GM12878 (cell line): ENCODE measurements at regions not wholly inside any gene's neighbourhood (a gene's known extent, or its start where the extent isn't known, plus 50 kb on each side); places are given as distances from the start of the nearest gene placed in this dataset.

ENCODE experiments used
- ATAC-seq: fragments of 200-7000 bp; cut with Tn5 transposase; 3 replicates; pipeline ENCODE4 v1.9.1; 2020; ENCODE audit warnings: mild to moderate bottlenecking, moderate library complexity
- BruUV-seq: library from RNA; stranded (reverse); fragments of 400-500 nt; replicated peaks from 2 replicates; lab custom pipeline; 2021; lab: Mats Ljungman, UMichigan
- CTCF ChIA-PET: fragments of 300-600 bp; sonication (Branson Sonifier 250); formaldehyde crosslinking; extraction: SDS; loops from one replicate; lab custom pipeline; 2021; ENCODE audit warnings: inconsistent platforms; lab: Yijun Ruan, JAX
- POLR2A ChIA-PET: fragments of 350-600 bp; formaldehyde crosslinking; extraction: SDS; loops from one replicate; lab custom pipeline; 2021; ENCODE audit warnings: inconsistent platforms; lab: Charles Lee
- RAD21 ChIA-PET: fragments of 300-600 bp; sonication (Branson Sonifier 250); formaldehyde crosslinking; loops from one replicate; lab custom pipeline; 2023; ENCODE audit warnings: antibody characterized with exemption; ENCODE audit not compliant: unreplicated experiment; lab: Charles Lee
- SMC1A ChIA-PET: fragments of 300-600 bp; sonication (Branson Sonifier 250); formaldehyde crosslinking; loops from one replicate; lab custom pipeline; 2023; ENCODE audit not compliant: unreplicated experiment, uncharacterized antibody; lab: Charles Lee
- DNase-seq: peaks from one replicate; pipeline ENCODE4 v3.0.0-alpha.2; 2011; ENCODE audit warnings: low read depth, low spot score
- FAIRE-seq: peaks from 3 replicates; lab custom pipeline; 2011; peaks lifted over from hg19 to GRCh38; lab: Jason Lieb, UNC
- H2AFZ ChIP-seq: 2 replicates; pipeline ENCODE4 v1.6.0; 2011; ENCODE audit warnings: low read depth, low read length, control low read depth; ENCODE audit not compliant: control insufficient read depth
- H3K27ac ChIP-seq: 2 replicates; pipeline ENCODE4 v1.5.1; 2011; ENCODE audit warnings: control low read depth; ENCODE audit not compliant: control insufficient read depth, insufficient read depth
- H3K27me3 ChIP-seq, 2 experiments: replicated peaks in 1 of 2; 2 replicates each; pipeline versions ENCODE4 v1.6.0 to v1.6.1; 2011; ENCODE audit warnings: low read length in 1 of 2; ENCODE audit not compliant: control insufficient read depth in 2 of 2, insufficient read depth in 2 of 2
- H3K36me3 ChIP-seq, 2 experiments: 2 replicates each; pipeline ENCODE4 v1.5.1; 2011; ENCODE audit warnings: low read length in 1 of 2; ENCODE audit not compliant: control insufficient read depth in 2 of 2, insufficient read depth in 2 of 2
- H3K4me1 ChIP-seq: 2 replicates; pipeline ENCODE4 v1.6.1; 2011; ENCODE audit warnings: mild to moderate bottlenecking, low read length, moderate library complexity, mixed read lengths; ENCODE audit not compliant: control insufficient read depth, insufficient read depth
- H3K4me2 ChIP-seq: 2 replicates; pipeline ENCODE4 v1.6.0; 2011; ENCODE audit warnings: control low read depth; ENCODE audit not compliant: control insufficient read depth, insufficient read depth
- H3K4me3 ChIP-seq: fragments of 200-600 bp; sonication (generic); 2 replicates; pipeline ENCODE4 v1.5.1; 2016
- H3K79me2 ChIP-seq: 2 replicates; pipeline ENCODE4 v1.6.0; 2011; ENCODE audit warnings: low read length; ENCODE audit not compliant: control insufficient read depth, insufficient read depth
- H3K9ac ChIP-seq: 2 replicates; pipeline ENCODE4 v1.8.0; 2011; ENCODE audit warnings: low read length, control low read depth, mixed read lengths; ENCODE audit not compliant: control insufficient read depth, insufficient read depth
- H3K9me3 ChIP-seq: replicated peaks from 3 replicates; pipeline ENCODE4 v1.5.1; 2011; ENCODE audit warnings: mild to moderate bottlenecking, low read length; ENCODE audit not compliant: control insufficient read depth, insufficient read depth
- H4K20me1 ChIP-seq: 2 replicates; pipeline ENCODE4 v1.6.0; 2011; ENCODE audit not compliant: control insufficient read depth, insufficient read depth
- EP300 ChIP-seq, 2 experiments: fragments of 150-350 bp in 1 of 2; IDR thresholded peaks; 2 replicates each; pipeline ENCODE4 v1.6.1; 2011 to 2012; ENCODE audit warnings: low read depth in 2 of 2, low read length in 2 of 2, borderline replicate concordance in 1 of 2, improper control_type of control experiment in 1 of 2, inconsistent platforms in 1 of 2; ENCODE audit not compliant: control insufficient read depth in 1 of 2
- IKZF1 ChIP-seq: fragments of 450-650 bp; conservative IDR thresholded peaks from 2 replicates; pipeline ENCODE4 v1.6.1; 2017; ENCODE audit warnings: antibody characterized with exemption, mild to moderate bottlenecking
- MTA2 ChIP-seq: fragments of 450-650 bp; IDR thresholded peaks from 2 replicates; pipeline ENCODE4 v1.6.1; 2016; ENCODE audit warnings: low read depth, mild to moderate bottlenecking, moderate library complexity
- NR2F1 ChIP-seq: fragments of 450-650 bp; conservative IDR thresholded peaks from 2 replicates; pipeline ENCODE4 v1.6.1; 2017; ENCODE audit warnings: mild to moderate bottlenecking
- PAX5 ChIP-seq: IDR thresholded peaks from 2 replicates; pipeline ENCODE4 v1.6.1; 2011; ENCODE audit warnings: low read depth, low read length, borderline replicate concordance
- RUNX3 ChIP-seq: IDR thresholded peaks from 2 replicates; pipeline ENCODE4 v1.6.1; 2012; ENCODE audit warnings: low read length, inconsistent platforms
- ZNF217 ChIP-seq: fragments of 450-650 bp; IDR thresholded peaks from 2 replicates; pipeline ENCODE4 v1.6.1; 2017; ENCODE audit warnings: antibody characterized with exemption, mild to moderate bottlenecking
- WGBS: methylation state at CpG from one replicate; pipeline ENCODE4 v1.1.6; 2016; ENCODE audit warnings: low lambda C conversion rate; ENCODE audit not compliant: insufficient replicate concordance, insufficient coverage; ENCODE audit errors: missing lambda C conversion rate; 5-methylcytosine and 5-hydroxymethylcytosine counted together
- in situ Hi-C: fragments of 300-500 bp; cut with MboI; formaldehyde crosslinking; loops from 9 replicates; pipeline ENCODE4 v1.14.3; 2018; ENCODE audit warnings: mixed read lengths
- intact Hi-C: fragments of 100-400 bp; cut with micrococcal nuclease; formaldehyde crosslinking; loops from one replicate; pipeline ENCODE4 v1.14.2; 2022; ENCODE audit not compliant: unreplicated experiment
- TF ChIP-seq, protein P1 (sequence below): IDR thresholded peaks from 2 replicates; pipeline ENCODE4 v1.6.1; 2011; ENCODE audit warnings: low read depth, low read length, improper control_type of control experiment, borderline replicate concordance

DNA sequence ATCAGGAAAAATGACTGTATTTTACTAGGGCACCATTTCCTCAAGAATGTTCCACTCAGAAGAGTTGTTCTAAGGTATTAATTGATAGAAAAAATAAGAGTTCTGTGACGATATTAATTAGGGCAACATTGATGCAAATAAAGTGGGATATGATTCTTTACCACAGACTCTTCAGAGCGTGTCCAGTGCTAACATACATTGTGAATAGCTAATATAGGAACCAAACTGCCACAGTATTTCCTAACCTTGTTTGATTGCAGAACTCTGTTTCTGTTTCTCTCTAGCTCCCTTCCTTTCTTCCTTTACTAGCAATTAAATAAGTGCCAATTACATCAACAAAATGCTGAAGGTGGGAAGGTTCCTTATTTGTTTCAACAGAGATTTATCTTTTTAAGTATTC is 154.1 kb upstream of the CPEB2 start:
- H3K79me2 ChIP-seq: no peaks in the 10 kb centered on the region
- WGBS: 25% methylated on average over 2 of the region's 2 CpGs
- H4K20me1 ChIP-seq: no peaks in the 10 kb centered on the region
- no peak overlapping the region; the same call in 1 of the 2 replicates for H3K4me2 ChIP-seq
- no peak overlapping the region for H3K27ac ChIP-seq
- ChIA-PET CTCF (interaction anchor here (1.0 to 1.7 kb wide), 4 partner anchors 17 to 160 kb away, joined by 3 to 6 read pairs (median 3); no protein-coding TSS in a partner anchor), RAD21 (no interaction called here)
- ATAC-seq: peak; percentile 72
- no peak for DNase-seq
- no peaks in the 10 kb centered on the region for H3K36me3 ChIP-seq
- no peak overlapping the region for H3K4me3 ChIP-seq
- no TSS peak for BruUV-seq
- 0 out of 2 replicates have a peak, but pooled peaks have one; percentile 16 for TF ChIP-seq NR2F1
- TF ChIP-seq EP300 (IDR thresholded peaks at IDR 0.05; ENCODE audit: borderline replicate concordance in 1 of 2, control insufficient read depth in 1 of 2, low read depth in 2 of 2, low read length in 2 of 2): no peak
- 0 out of 2 replicates have a peak, but pooled peaks have one; percentile 43 for TF ChIP-seq MTA2
- 0 out of 2 replicates have a peak, but pooled peaks have one; percentile 53 for TF ChIP-seq ZNF217
- TF ChIP-seq PAX5: peak; percentile 59; the same call in 1 of the 2 replicates
- TF ChIP-seq IKZF1: 0 out of 2 replicates have a peak, but pooled peaks have one; percentile 11
- TF ChIP-seq, protein P1, sequence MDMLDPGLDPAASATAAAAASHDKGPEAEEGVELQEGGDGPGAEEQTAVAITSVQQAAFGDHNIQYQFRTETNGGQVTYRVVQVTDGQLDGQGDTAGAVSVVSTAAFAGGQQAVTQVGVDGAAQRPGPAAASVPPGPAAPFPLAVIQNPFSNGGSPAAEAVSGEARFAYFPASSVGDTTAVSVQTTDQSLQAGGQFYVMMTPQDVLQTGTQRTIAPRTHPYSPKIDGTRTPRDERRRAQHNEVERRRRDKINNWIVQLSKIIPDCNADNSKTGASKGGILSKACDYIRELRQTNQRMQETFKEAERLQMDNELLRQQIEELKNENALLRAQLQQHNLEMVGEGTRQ: no peak
- TF ChIP-seq RUNX3: peak; percentile 47
- TF ChIP-seq, all 136 proteins: peak for 6
- H2AFZ ChIP-seq: no peak overlapping the region
- intact Hi-C loops: no loop called here
- H3K9ac ChIP-seq: no peak overlapping the region
- no peaks in the 10 kb centered on the region; the same call in 1 of the 2 replicates for H3K4me1 ChIP-seq
- FAIRE-seq: no peak
- ChIA-PET POLR2A (interaction anchor here (0.8 kb wide), 1 partner anchor 8 kb away, joined by 4 read pairs; no protein-coding TSS in a partner anchor), SMC1A (interaction anchor here (0.6 to 6.1 kb wide), 8 partner anchors 8 to 153 kb away, joined by 3 to 28 read pairs (median 4); no protein-coding TSS in a partner anchor)
- H3K9me3 ChIP-seq: no peaks in the 10 kb centered on the region; the same call in 1 of the 3 replicates
- H3K27me3 ChIP-seq: no peaks in the 10 kb centered on the region
- in situ Hi-C loops: no loop called here
